Spleen (tissue), 11 donors: ENCODE measurements at regions not wholly inside any gene's neighbourhood (a gene's known extent, or its start where the extent isn't known, plus 50 kb on each side); places are given as distances from the start of the nearest gene placed in this dataset.
"Not testable (repeated sequence)": the region's sequence is repeated elsewhere in the genome, so short reads cannot be mapped to it uniquely, and the experiment has no call there.

ENCODE experiments used
- DNase-seq: peaks from one replicate; pipeline ENCODE4 v3.0.0-alpha.2; 2020
- H3K27ac ChIP-seq, 8 donors: fragments of 200-600 bp; sonication (generic) in 7 of 8; 1 replicate in 4 of 8; 2 replicates in 4 of 8; pipeline versions ENCODE4 v1.5.0 to v1.8.0; 2016 to 2021; ENCODE audit warnings: inconsistent platforms in 4 of 8, mild to moderate bottlenecking in 4 of 8, moderate library complexity in 1 of 8
- H3K27me3 ChIP-seq, 7 donors: fragments of 200-600 bp; sonication (generic) in 6 of 7; replicated peaks in 1 of 7; 1 replicate in 4 of 7; 2 replicates in 3 of 7; pipeline versions ENCODE4 v1.5.0 to v1.8.0; 2016 to 2021; ENCODE audit warnings: inconsistent platforms in 3 of 7, mild to moderate bottlenecking in 1 of 7
- H3K36me3 ChIP-seq, 6 donors: fragments of 200-600 bp; sonication (generic) in 5 of 6; 1 replicate in 4 of 6; 2 replicates in 2 of 6; pipeline versions ENCODE4 v1.5.0 to v1.8.0; 2016 to 2021; ENCODE audit warnings: inconsistent platforms in 2 of 6
- H3K4me1 ChIP-seq, 6 donors: fragments of 200-600 bp; sonication (generic) in 5 of 6; 1 replicate in 3 of 6; 2 replicates in 3 of 6; pipeline versions ENCODE4 v1.5.0 to v1.8.0; 2016 to 2021; ENCODE audit warnings: inconsistent platforms in 3 of 6
- H3K4me3 ChIP-seq, 8 donors: fragments of 200-600 bp; sonication (generic) in 7 of 8; 1 replicate in 4 of 8; 2 replicates in 4 of 8; pipeline versions ENCODE4 v1.5.0 to v1.8.0; 2016 to 2021; ENCODE audit warnings: inconsistent platforms in 4 of 8, mild to moderate bottlenecking in 4 of 8, moderate library complexity in 2 of 8
- H3K9me3 ChIP-seq, 8 donors: fragments of 200-600 bp; sonication (generic) in 7 of 8; 1 replicate in 4 of 8; 2 replicates in 4 of 8; pipeline versions ENCODE4 v1.5.0 to v1.8.0; 2016 to 2021; ENCODE audit warnings: inconsistent platforms in 4 of 8
- CTCF ChIP-seq, 11 experiments: fragments of 200-600 bp in 7 of 11; fragments of 450-650 bp in 4 of 11; sonication (generic) in 4 of 11; IDR thresholded peaks in 8 of 11; conservative IDR thresholded peaks in 3 of 11; 1 replicate in 7 of 11; 2 replicates in 4 of 11; pipeline versions ENCODE4 v1.4.0 to v1.8.0; 2016 to 2021; ENCODE audit warnings: antibody characterized with exemption in 11 of 11, inconsistent platforms in 4 of 11, mild to moderate bottlenecking in 1 of 11
- POLR2A ChIP-seq, 3 donors: fragments of 450-650 bp; IDR thresholded peaks; one replicate each; pipeline ENCODE4 v1.5.1; 2017; ENCODE audit warnings: antibody characterized with exemption in 3 of 3, mild to moderate bottlenecking in 1 of 3
- POLR2AphosphoS5 ChIP-seq, 3 donors: sonication (generic); formaldehyde crosslinking; IDR thresholded peaks; one replicate each; pipeline ENCODE4 v1.5.1; 2017; ENCODE audit warnings: antibody characterized with exemption in 3 of 3
- WGBS, 5 donors: extraction: QIAGEN DNeasy Blood & Tissue Kit in 3 of 5; methylation state at CpG; one replicate each; pipeline versions ENCODE4 v1.1.5 to v1.1.7; 2013 to 2018; 5-methylcytosine and 5-hydroxymethylcytosine counted together
- intact Hi-C: fragments of 100-400 bp; cut with DNase I; formaldehyde crosslinking; loops from one replicate; pipeline ENCODE4 v1.15.0; 2023; ENCODE audit warnings: low total_unique reads
- donor health status: healthy with polysubstance abuse.
- donor health status: DM: no; HTN: no; CAD: no; lungs with moderate emphysema.
- donor health status: DM: no; HTN: no; CAD: no.
- donor health status: Bipolar disorder and iron deficiency.
- donor health status: healthy.
- donor health status: DM: no; HTN: no; CAD: no.
- donor health status: DM: yes; HTN: yes; CAD: no.

DNA sequence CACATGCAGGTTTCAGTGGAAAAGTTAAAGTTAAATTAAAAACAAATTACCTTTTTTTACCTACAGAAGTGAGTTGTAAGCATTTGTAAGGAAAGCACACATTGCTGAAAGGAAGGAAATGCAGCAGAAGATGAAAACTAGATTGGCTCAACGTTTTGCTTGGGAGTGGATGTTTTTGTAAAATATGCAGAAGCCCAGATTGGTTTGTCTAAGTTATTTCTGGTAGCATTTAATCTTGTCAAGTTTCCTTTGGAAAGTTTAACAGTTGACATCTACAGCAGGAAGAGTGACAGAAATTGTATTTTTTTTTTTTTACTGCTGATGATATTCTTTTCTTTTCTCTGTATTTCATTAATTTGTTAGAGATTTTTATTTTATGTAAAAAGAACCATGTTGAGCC, 315.1 kb upstream of the MON1B start:
- H3K9me3 ChIP-seq, result no peaks in the 10 kb centered on the region
- TF ChIP-seq POLR2AphosphoS5 (IDR thresholded peaks at IDR 0.05), result no peak
- TF ChIP-seq CTCF (IDR thresholded peaks at IDR 0.05 in 8 of 11, conservative IDR thresholded peaks at IDR 0.05 in 3 of 11), result no peak
- TF ChIP-seq POLR2A (IDR thresholded peaks at IDR 0.05), result no peak
- no peak overlapping the region for H3K4me3 ChIP-seq
- H3K27me3 ChIP-seq, result no peaks in the 10 kb centered on the region
- no peaks in the 10 kb centered on the region for H3K36me3 ChIP-seq
- no peak overlapping the region for H3K27ac ChIP-seq
- DNase-seq, result no peak
- H3K4me1 ChIP-seq, result no peaks in the 10 kb centered on the region
- WGBS, 5 donors, result 0 to 5% (median 2%) methylated on average over 1 of the region's 1 CpG
- intact Hi-C loops, result no loop called here

- no peak for DNase-seq
- H3K4me1 ChIP-seq, result no peaks in the 10 kb centered on the region
- intact Hi-C loops, result no loop called here
- no peak for TF ChIP-seq CTCF (IDR thresholded peaks at IDR 0.05 in 8 of 11, conservative IDR thresholded peaks at IDR 0.05 in 3 of 11)
- TF ChIP-seq POLR2AphosphoS5 (IDR thresholded peaks at IDR 0.05), result no peak
- TF ChIP-seq POLR2A (IDR thresholded peaks at IDR 0.05), result no peak
- H3K27me3 ChIP-seq, result no peaks in the 10 kb centered on the region
- no peaks in the 10 kb centered on the region for H3K36me3 ChIP-seq
- H3K9me3 ChIP-seq, result no peaks in the 10 kb centered on the region
- WGBS, 5 donors, result 86 to 97% (median 87%) methylated on average over 4 of the region's 4 CpGs
- H3K4me3 ChIP-seq, result no peak overlapping the region
- no peak overlapping the region for H3K27ac ChIP-seq
Observed at GRCh38 chr16:76879420-76879819, 311.6 kb upstream of the MON1B start.

DNA sequence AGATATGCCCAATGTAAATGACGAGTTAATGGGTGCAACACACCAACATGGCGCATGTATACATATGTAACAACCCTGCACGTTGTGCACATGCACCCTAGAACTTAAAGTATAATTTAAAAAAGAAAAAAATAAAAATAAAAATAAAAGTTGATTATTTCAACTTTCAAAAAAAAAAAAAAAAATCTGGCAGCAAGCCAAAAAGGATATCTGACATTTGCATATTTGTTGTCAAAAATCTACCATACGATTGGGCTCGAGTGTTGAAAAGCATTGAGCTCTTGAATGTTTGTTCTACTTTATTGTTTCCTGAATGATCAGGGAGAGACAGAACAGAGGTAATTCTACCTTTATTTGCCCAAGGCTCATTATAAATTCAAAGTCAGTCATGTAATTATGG, 310.5 kb upstream of the MON1B start:
- DNase-seq, H3K27ac ChIP-seq, H3K27me3 ChIP-seq, intact Hi-C loops, H3K4me1 ChIP-seq, H3K36me3 ChIP-seq, H3K9me3 ChIP-seq, H3K4me3 ChIP-seq: not testable (repeated sequence)
- 70 to 77% (median 76%) methylated on average over 5 of the region's 5 CpGs for WGBS, 5 donors

DNA sequence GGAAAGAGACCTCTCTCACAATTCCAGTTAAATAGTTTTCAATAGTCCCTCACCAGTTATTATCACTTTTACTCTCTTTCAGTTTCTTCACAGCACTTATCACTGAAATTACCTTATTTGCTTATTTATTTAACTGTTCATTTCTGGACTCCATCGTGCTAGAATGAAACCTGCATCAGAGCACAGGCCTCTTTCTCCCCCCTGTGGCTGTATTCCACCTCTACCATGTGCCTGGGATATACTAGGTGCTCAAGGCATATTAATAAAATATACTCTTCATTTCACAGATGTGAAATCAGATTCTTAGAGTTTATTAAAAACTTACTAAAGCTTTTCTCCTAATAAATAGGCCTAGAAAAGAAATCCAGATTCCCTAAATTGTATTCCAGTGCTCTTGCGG, 308.9 kb upstream of the MON1B start:
- Histone ChIP-seq H3K4me1 (no peaks in the 10 kb centered on the region), H3K36me3 (no peaks in the 10 kb centered on the region), H3K27me3 (no peaks in the 10 kb centered on the region), H3K4me3 (no peak overlapping the region), H3K9me3 (no peaks in the 10 kb centered on the region), H3K27ac (no peak overlapping the region)
- no peak for DNase-seq
- TF ChIP-seq POLR2AphosphoS5 (IDR thresholded peaks at IDR 0.05) (no peak), CTCF (IDR thresholded peaks at IDR 0.05 in 8 of 11, conservative IDR thresholded peaks at IDR 0.05 in 3 of 11) (no peak), POLR2A (IDR thresholded peaks at IDR 0.05) (no peak)
- WGBS, 5 donors, result 58 to 72% (median 69%) methylated on average over 2 of the region's 2 CpGs
- intact Hi-C loops, result no loop called here

GRCh38 chr16:76883076-76883475, 307.9 kb upstream of the MON1B start:
- no peaks in the 10 kb centered on the region for H3K4me1 ChIP-seq
- H3K36me3 ChIP-seq, result no peaks in the 10 kb centered on the region
- no peak for DNase-seq
- no peak overlapping the region for H3K27ac ChIP-seq
- no peak overlapping the region for H3K4me3 ChIP-seq
- no peaks in the 10 kb centered on the region for H3K27me3 ChIP-seq
- H3K9me3 ChIP-seq, result no peaks in the 10 kb centered on the region
- 79 to 93% (median 92%) methylated on average over 3 of the region's 3 CpGs for WGBS, 5 donors
- TF ChIP-seq POLR2A (IDR thresholded peaks at IDR 0.05) (no peak), POLR2AphosphoS5 (IDR thresholded peaks at IDR 0.05) (no peak), CTCF (IDR thresholded peaks at IDR 0.05 in 8 of 11, conservative IDR thresholded peaks at IDR 0.05 in 3 of 11) (no peak)
- intact Hi-C loops, result no loop called here
